HCT116 (cell line): ENCODE measurements at regions not wholly inside any gene's neighbourhood (a gene's known extent, or its start where the extent isn't known, plus 50 kb on each side); places are given as distances from the start of the nearest gene placed in this dataset.

Source experiments
- ATAC-seq: fragments of 200-7000 bp; cut with Tn5 transposase; 2 replicates; pipeline ENCODE4 v1.9.1; 2020; ENCODE audit warnings: mild to moderate bottlenecking, moderate library complexity
- BruUV-seq: library from RNA; stranded (reverse); fragments of 400-500 nt; replicated peaks from 2 replicates; lab custom pipeline; 2021; lab: Mats Ljungman, UMichigan
- CTCF ChIA-PET: fragments of 300-600 bp; sonication (Branson Sonifier 250); formaldehyde crosslinking; loops from one replicate; lab custom pipeline; 2021; ENCODE audit warnings: antibody characterized with exemption; lab: Charles Lee
- POLR2A ChIA-PET: fragments of 300-600, 350-600 bp; sonication (Branson Sonifier 250); formaldehyde crosslinking; loops from one replicate; lab custom pipeline; 2021; ENCODE audit warnings: antibody characterized with exemption; lab: Charles Lee
- RAD21 ChIA-PET, 2 experiments: fragments of 300-600 bp; sonication (Branson Sonifier 250); formaldehyde crosslinking; loops; one replicate each; lab custom pipeline; 2023; ENCODE audit warnings: low total read pairs in 2 of 2; ENCODE audit not compliant: uncharacterized antibody in 2 of 2, unreplicated experiment in 2 of 2, low non-redundant PET in 1 of 2; lab: Charles Lee
- DNase-seq: peaks from one replicate; pipeline ENCODE4 v3.0.0-alpha.2; 2010; ENCODE audit warnings: low read depth, low spot score
- H2AFZ ChIP-seq: fragments of 200-600 bp; shearing (Covaris generic), sonication (generic); 2 replicates; pipeline ENCODE4 v1.6.1; 2017; ENCODE audit warnings: low read depth, mixed run types, mixed read lengths, antibody characterized with exemption, low read length; ENCODE audit not compliant: poor library complexity, severe bottlenecking
- H3K27ac ChIP-seq: 2 replicates; pipeline ENCODE4 v1.5.1; 2012; ENCODE audit warnings: low read depth, low read length
- H3K27me3 ChIP-seq: fragments of 200-600 bp; sonication (generic); 2 replicates; pipeline ENCODE4 v1.6.1; 2016; ENCODE audit warnings: mixed run types, low read length, mixed read lengths; ENCODE audit not compliant: insufficient read depth
- H3K36me3 ChIP-seq, 2 experiments: fragments of 200-500 bp in 1 of 2; fragments of 200-600 bp in 1 of 2; sonication (Bioruptor generic) in 1 of 2; sonication (generic) in 1 of 2; 2 replicates each; pipeline versions ENCODE4 v1.5.1 to v1.6.1; 2014 to 2016; ENCODE audit warnings: low read length in 2 of 2, inconsistent platforms in 1 of 2, mixed read lengths in 1 of 2, mixed run types in 1 of 2; ENCODE audit not compliant: insufficient read depth in 2 of 2, control insufficient read depth in 1 of 2
- H3K4me1 ChIP-seq, 2 experiments: fragments of 200-600 bp in 1 of 2; sonication (generic) in 1 of 2; 2 replicates each; pipeline versions ENCODE4 v1.5.1 to v1.6.1; 2012 to 2017; ENCODE audit warnings: low read length in 2 of 2, inconsistent platforms in 1 of 2, mild to moderate bottlenecking in 1 of 2, mixed read lengths in 1 of 2, mixed run types in 1 of 2, moderate library complexity in 1 of 2; ENCODE audit not compliant: insufficient read depth in 2 of 2, control insufficient read depth in 1 of 2
- H3K4me2 ChIP-seq: fragments of 200-600 bp; sonication (generic); 2 replicates; pipeline ENCODE4 v1.6.1; 2017; ENCODE audit warnings: mixed run types, low read length, mixed read lengths
- H3K4me3 ChIP-seq, 2 experiments: fragments of 200-600 bp in 1 of 2; sonication (generic) in 1 of 2; replicated peaks in 1 of 2; 2 replicates each; pipeline ENCODE4 v1.5.1; 2011 to 2016; ENCODE audit warnings: low read length in 2 of 2, control low read depth in 1 of 2, low read depth in 1 of 2, mild to moderate bottlenecking in 1 of 2, mixed read lengths in 1 of 2, mixed run types in 1 of 2
- H3K79me2 ChIP-seq: fragments of 200-600 bp; sonication (generic); 2 replicates; pipeline ENCODE4 v1.6.1; 2017; ENCODE audit warnings: mild to moderate bottlenecking, mixed run types, low read length, moderate library complexity, mixed read lengths; ENCODE audit not compliant: insufficient read depth
- H3K9ac ChIP-seq: fragments of 200-600 bp; sonication (generic); 2 replicates; pipeline ENCODE4 v1.6.1; 2016; ENCODE audit warnings: low read length, mixed read lengths
- H3K9me2 ChIP-seq: fragments of 200-600 bp; sonication (generic), shearing (Covaris generic); 2 replicates; pipeline ENCODE4 v1.6.1; 2017; ENCODE audit warnings: mixed run types, mild to moderate bottlenecking, moderate library complexity; ENCODE audit not compliant: insufficient read depth
- H3K9me3 ChIP-seq, 2 experiments: fragments of 200-500 bp in 1 of 2; fragments of 200-600 bp in 1 of 2; sonication (Bioruptor generic) in 1 of 2; sonication (generic) in 1 of 2; 2 replicates each; pipeline ENCODE4 v1.6.1; 2014 to 2017; ENCODE audit warnings: low read length in 2 of 2, mixed read lengths in 2 of 2, inconsistent platforms in 1 of 2, low read depth in 1 of 2, mild to moderate bottlenecking in 1 of 2, mixed run types in 1 of 2, moderate library complexity in 1 of 2; ENCODE audit not compliant: control insufficient read depth in 1 of 2, insufficient read depth in 1 of 2
- H4K20me1 ChIP-seq: fragments of 200-600 bp; sonication (generic), shearing (Covaris generic); 2 replicates; pipeline ENCODE4 v1.6.1; 2017; ENCODE audit warnings: mixed run types, mild to moderate bottlenecking, moderate library complexity; ENCODE audit not compliant: insufficient read depth
- EGR1 ChIP-seq: IDR thresholded peaks from 2 replicates; pipeline ENCODE4 v1.6.1; 2012; ENCODE audit warnings: low read depth
- ELF1 ChIP-seq: IDR thresholded peaks from 2 replicates; pipeline ENCODE4 v1.6.1; 2012; ENCODE audit warnings: low read depth, borderline replicate concordance
- EZH2 ChIP-seq: fragments of 200-600 bp; sonication (generic); IDR thresholded peaks from 2 replicates; pipeline ENCODE4 v1.6.1; 2017; ENCODE audit warnings: antibody characterized with exemption, mixed run types
- EZH2phosphoT487 ChIP-seq: fragments of 200-600 bp; IDR thresholded peaks from 2 replicates; pipeline ENCODE4 v1.6.1; 2018; ENCODE audit warnings: antibody characterized with exemption, borderline replicate concordance
- FOSL1 ChIP-seq: IDR thresholded peaks from 2 replicates; pipeline ENCODE4 v1.6.1; 2012; ENCODE audit warnings: low read depth
- JUND ChIP-seq: IDR thresholded peaks from 2 replicates; pipeline ENCODE4 v1.6.1; 2012
- POLR2A ChIP-seq: IDR thresholded peaks from 2 replicates; pipeline ENCODE4 v1.7.0; 2011; ENCODE audit warnings: borderline replicate concordance; ENCODE audit not compliant: insufficient read depth, insufficient read length; ENCODE audit errors: extremely low read depth
- POLR2AphosphoS5 ChIP-seq: IDR thresholded peaks from 2 replicates; pipeline ENCODE4 v1.6.1; 2011; ENCODE audit warnings: mild to moderate bottlenecking, low read depth, low read length, moderate library complexity
- RAD21 ChIP-seq: IDR thresholded peaks from 2 replicates; pipeline ENCODE4 v1.6.1; 2012; ENCODE audit warnings: low read depth, mild to moderate bottlenecking
- REST ChIP-seq: IDR thresholded peaks from 2 replicates; pipeline ENCODE4 v1.6.1; 2012; ENCODE audit warnings: low read depth
- SIN3A ChIP-seq: IDR thresholded peaks from 2 replicates; pipeline ENCODE4 v1.6.1; 2012; ENCODE audit warnings: low read depth
- SP1 ChIP-seq: IDR thresholded peaks from 2 replicates; pipeline ENCODE4 v1.6.1; 2012; ENCODE audit warnings: low read depth
- YY1 ChIP-seq: IDR thresholded peaks from 2 replicates; pipeline ENCODE4 v1.6.1; 2011; ENCODE audit warnings: low read length, low read depth, moderate library complexity, mild to moderate bottlenecking; ENCODE audit not compliant: insufficient replicate concordance; ENCODE audit errors: extremely low read depth
- ZBTB33 ChIP-seq: IDR thresholded peaks from 2 replicates; pipeline ENCODE4 v1.6.1; 2011; ENCODE audit warnings: mild to moderate bottlenecking, low read length, moderate library complexity; ENCODE audit not compliant: insufficient replicate concordance; ENCODE audit errors: extremely low read depth
- ZFX ChIP-seq: fragments of 450-650 bp; IDR thresholded peaks from 2 replicates; pipeline ENCODE4 v1.6.1; 2017
- ZNF274 ChIP-seq: fragments of 200-500 bp; sonication (Bioruptor generic); IDR thresholded peaks from 2 replicates; pipeline ENCODE4 v1.6.1; 2014; ENCODE audit warnings: mild to moderate bottlenecking, low read depth, low read length, inconsistent platforms
- intact Hi-C: fragments of 100-400 bp; cut with micrococcal nuclease; formaldehyde crosslinking; loops from 2 replicates; pipeline ENCODE4 v1.10.0; 2022

GRCh38 chr2:239747274-239747673, 277.9 kb downstream of the NDUFA10 start:
- POLR2A ChIA-PET: no interaction called here

GRCh38 chr2:239746559-239747246, 278.4 kb downstream of the NDUFA10 start:
- H2AFZ ChIP-seq: no peak overlapping the region
- no peak overlapping the region for H3K9ac ChIP-seq
- H3K9me3 ChIP-seq: no peaks in the 10 kb centered on the region
- RAD21 ChIA-PET: no interaction called here
- no peaks in the 10 kb centered on the region for H3K9me2 ChIP-seq
- no peaks in the 10 kb centered on the region for H3K4me1 ChIP-seq
- CTCF ChIA-PET: no interaction called here
- H3K27me3 ChIP-seq: peaks cover 6% of the 10 kb centered on the region; the same call in 1 of the 2 replicates
- intact Hi-C loops: no loop called here
- no TSS peak for BruUV-seq
- H3K4me2 ChIP-seq: no peak overlapping the region
- H4K20me1 ChIP-seq: no peaks in the 10 kb centered on the region
- no peaks in the 10 kb centered on the region for H3K36me3 ChIP-seq
- DNase-seq (no peak), ATAC-seq (no peak)
- no peak overlapping the region for H3K4me3 ChIP-seq
- no peaks in the 10 kb centered on the region for H3K79me2 ChIP-seq
- POLR2A ChIA-PET: no interaction called here
- H3K27ac ChIP-seq: no peak overlapping the region
- TF ChIP-seq EZH2phosphoT487: no peak
- no peak for TF ChIP-seq SP1
- no peak for TF ChIP-seq REST
- no peak for TF ChIP-seq RAD21
- no peak for TF ChIP-seq SIN3A
- TF ChIP-seq EGR1: no peak
- TF ChIP-seq EZH2: no peak
- no peak for TF ChIP-seq ZNF274
- no peak for TF ChIP-seq POLR2A
- no peak for TF ChIP-seq ZFX
- no peak for TF ChIP-seq ELF1
- TF ChIP-seq POLR2AphosphoS5: no peak
- no peak for TF ChIP-seq ZBTB33

More at GRCh38 chr2:239747274-239747673, 277.9 kb downstream of the NDUFA10 start:
- TF ChIP-seq FOSL1 (no peak), SP1 (no peak), EGR1 (no peak), SIN3A (no peak), POLR2A (no peak), YY1 (no peak), ELF1 (no peak), JUND (no peak), ZNF274 (no peak)
- ChIA-PET CTCF (no interaction called here), RAD21 (no interaction called here)
- H3K9me3 ChIP-seq: no peaks in the 10 kb centered on the region
- H3K4me1 ChIP-seq: no peaks in the 10 kb centered on the region
- H3K27ac ChIP-seq: no peak overlapping the region
- intact Hi-C loops: no loop called here
- no peak for DNase-seq
- ATAC-seq: no peak
- no peaks in the 10 kb centered on the region for H3K9me2 ChIP-seq
- peaks cover 3% of the 10 kb centered on the region; the same call in 1 of the 2 replicates for H3K27me3 ChIP-seq
- H3K79me2 ChIP-seq: no peaks in the 10 kb centered on the region
- no peak overlapping the region for H3K9ac ChIP-seq
- no peak overlapping the region for H3K4me2 ChIP-seq
- BruUV-seq: no TSS peak
- no peaks in the 10 kb centered on the region for H4K20me1 ChIP-seq
- H3K36me3 ChIP-seq: no peaks in the 10 kb centered on the region
- no peak overlapping the region for H2AFZ ChIP-seq
- no peak overlapping the region for H3K4me3 ChIP-seq
